GM23248 (cell line): ENCODE measurements at regions not wholly inside any gene's neighbourhood (a gene's known extent, or its start where the extent isn't known, plus 50 kb on each side); places are given as distances from the start of the nearest gene placed in this dataset.
A peak's percentile ranks its signal among the peaks of the same experiment; 100 is the strongest.

Experiments used
- DNase-seq: peaks from one replicate; pipeline ENCODE4 v3.0.0-alpha.2; 2015
- H2AFZ ChIP-seq: fragments of 200-600 bp; sonication (generic); 2 replicates; pipeline ENCODE4 v1.6.1; 2016; ENCODE audit warnings: antibody characterized with exemption
- H3F3A ChIP-seq: fragments of 200-600 bp; sonication (generic); 2 replicates; pipeline ENCODE4 v1.6.1; 2016; ENCODE audit warnings: mild to moderate bottlenecking, antibody characterized with exemption, mixed run types; ENCODE audit not compliant: insufficient read depth
- H3K27ac ChIP-seq: fragments of 200-600 bp; sonication (generic); 2 replicates; pipeline ENCODE4 v1.5.1; 2016; ENCODE audit warnings: mild to moderate bottlenecking
- H3K27me3 ChIP-seq: fragments of 200-600 bp; sonication (generic); replicated peaks from 2 replicates; pipeline ENCODE4 v1.6.1; 2016; ENCODE audit warnings: mild to moderate bottlenecking; ENCODE audit not compliant: insufficient read depth
- H3K36me3 ChIP-seq: fragments of 200-600 bp; sonication (generic); 2 replicates; pipeline ENCODE4 v1.6.1; 2016; ENCODE audit warnings: low read depth, mild to moderate bottlenecking
- H3K4me1 ChIP-seq: fragments of 200-600 bp; sonication (generic); 2 replicates; pipeline ENCODE4 v1.6.1; 2016; ENCODE audit warnings: mild to moderate bottlenecking; ENCODE audit not compliant: insufficient read depth
- H3K4me2 ChIP-seq: fragments of 200-600 bp; sonication (generic); one replicate; pipeline ENCODE4 v1.6.1; 2016; ENCODE audit warnings: mild to moderate bottlenecking; ENCODE audit not compliant: unreplicated experiment
- H3K4me3 ChIP-seq: fragments of 200-600 bp; sonication (generic); 2 replicates; pipeline ENCODE4 v1.5.1; 2016; ENCODE audit warnings: mild to moderate bottlenecking
- H3K79me2 ChIP-seq: fragments of 200-600 bp; sonication (generic); 2 replicates; pipeline ENCODE4 v1.6.1; 2016; ENCODE audit warnings: mild to moderate bottlenecking; ENCODE audit not compliant: insufficient read depth
- H3K9ac ChIP-seq: fragments of 200-600 bp; sonication (generic); 2 replicates; pipeline ENCODE4 v1.6.1; 2016; ENCODE audit warnings: mild to moderate bottlenecking
- H3K9me2 ChIP-seq: fragments of 200-600 bp; sonication (generic); 2 replicates; pipeline ENCODE4 v1.6.1; 2016; ENCODE audit warnings: mixed run types, mild to moderate bottlenecking, moderate library complexity; ENCODE audit not compliant: insufficient read depth
- H3K9me3 ChIP-seq: fragments of 200-600 bp; sonication (generic); one replicate; pipeline ENCODE4 v1.6.1; 2017; ENCODE audit warnings: low read depth
- H4K20me1 ChIP-seq: fragments of 200-600 bp; sonication (generic); 2 replicates; pipeline ENCODE4 v1.6.0; 2016; ENCODE audit not compliant: insufficient read depth
- EZH2 ChIP-seq: fragments of 200-600 bp; sonication (generic); IDR thresholded peaks from 2 replicates; pipeline ENCODE4 v1.6.1; 2018; ENCODE audit warnings: antibody characterized with exemption, mild to moderate bottlenecking; ENCODE audit not compliant: insufficient read depth, poor library complexity, severe bottlenecking
- EZH2phosphoT487 ChIP-seq: fragments of 200-600 bp; sonication (generic); IDR thresholded peaks from 2 replicates; pipeline ENCODE4 v1.6.1; 2018; ENCODE audit warnings: antibody characterized with exemption, moderate library complexity, mild to moderate bottlenecking, low read depth; ENCODE audit not compliant: insufficient read depth
- WGBS, 2 experiments: methylation state at CpG; one replicate each; pipeline ENCODE4 v1.1.6; 2015 to 2017; ENCODE audit warnings: low lambda C conversion rate in 2 of 2, low coverage in 1 of 2; ENCODE audit errors: missing lambda C conversion rate in 2 of 2; 5-methylcytosine and 5-hydroxymethylcytosine counted together
- in situ Hi-C: fragments of 300-500 bp; cut with MboI; formaldehyde crosslinking; loops from 2 replicates; pipeline ENCODE4 v1.15.0; 2020

DNA sequence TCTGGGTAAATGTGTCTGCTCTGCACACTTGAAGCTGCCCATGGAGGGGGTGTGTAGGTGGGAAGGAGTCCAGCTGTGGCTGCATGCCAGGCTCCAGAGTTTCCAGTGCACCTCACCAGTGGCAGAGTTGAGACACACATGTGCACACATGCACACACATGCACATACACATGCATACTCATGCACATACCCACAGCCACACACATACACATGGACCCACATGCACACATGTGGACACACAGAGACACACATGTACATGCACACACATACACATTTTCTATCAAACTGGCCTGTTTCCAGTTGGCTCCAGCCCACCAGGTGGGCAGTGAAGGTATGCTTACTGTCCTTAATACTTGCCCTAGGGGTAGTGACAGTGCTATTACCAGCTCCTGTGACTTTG lies 99.7 kb downstream of the RAMP3 start:
- no peak for DNase-seq
- in situ Hi-C loops, result loop anchor here (10.0 kb wide), 1 partner anchor 102 kb away; the partner anchor contains the start of gene RAMP3

DNA sequence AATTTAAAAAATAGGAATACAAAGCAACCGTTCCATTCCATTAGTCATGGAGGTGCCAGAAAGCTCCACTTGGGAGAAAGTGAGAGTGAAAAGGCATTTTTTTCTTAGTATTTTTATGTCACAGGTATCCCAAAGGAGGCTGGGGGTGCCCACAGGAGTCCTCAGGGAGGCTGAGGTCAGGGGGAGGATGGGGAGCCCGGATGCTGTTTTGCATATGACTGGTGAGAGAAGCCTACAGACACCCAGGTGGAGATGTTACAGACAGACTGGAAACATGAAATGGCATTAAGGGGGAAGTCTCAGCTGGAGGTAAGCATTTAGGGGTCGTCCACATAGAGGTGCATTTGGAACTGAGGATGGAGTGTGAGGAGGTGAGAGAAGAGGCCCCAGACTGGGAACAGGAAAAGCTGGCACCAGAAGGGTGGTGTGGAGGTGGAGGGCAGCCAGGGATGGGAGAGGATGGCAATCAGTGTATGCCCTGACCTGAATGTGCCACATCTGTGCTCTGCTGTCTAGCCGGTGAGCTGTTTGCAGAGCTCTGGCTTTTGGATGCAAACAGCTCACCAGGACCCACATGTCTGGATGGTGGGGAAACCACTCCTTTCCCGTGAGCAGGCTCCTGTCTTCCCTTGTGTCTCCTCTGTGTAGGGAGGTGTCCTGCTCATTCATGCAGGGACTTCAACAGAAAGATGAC lies 101.1 kb downstream of the RAMP3 start:
- no peaks in the 10 kb centered on the region for H3K36me3 ChIP-seq
- H3K27ac ChIP-seq, result no peak overlapping the region
- H3K9ac ChIP-seq, result no peak overlapping the region
- TF ChIP-seq EZH2 (no peak), EZH2phosphoT487 (no peak)
- H3K79me2 ChIP-seq, result no peaks in the 10 kb centered on the region
- H4K20me1 ChIP-seq, result no peaks in the 10 kb centered on the region
- no peak for DNase-seq
- in situ Hi-C loops, result loop anchor here (10.0 kb wide), 1 partner anchor 104 kb away; the partner anchor contains the start of gene RAMP3
- H3K4me2 ChIP-seq, result no peak overlapping the region
- no peaks in the 10 kb centered on the region for H3K4me1 ChIP-seq
- no peaks in the 10 kb centered on the region for H3K9me2 ChIP-seq
- H3K4me3 ChIP-seq, result no peak overlapping the region
- no peaks in the 10 kb centered on the region for H3F3A ChIP-seq
- no peak overlapping the region for H2AFZ ChIP-seq
- 48 to 57% methylated on average over 5 of the region's 5 CpGs for WGBS, 2 experiments
- H3K9me3 ChIP-seq, result no peaks in the 10 kb centered on the region
- H3K27me3 ChIP-seq, result peaks cover 24% of the 10 kb centered on the region

More for the DNA sequence above, 99.7 kb downstream of the RAMP3 start:
- Histone ChIP-seq H3K79me2 (no peaks in the 10 kb centered on the region), H2AFZ (no peak overlapping the region), H3K27me3 (peaks cover 27% of the 10 kb centered on the region), H3K4me3 (no peak overlapping the region), H3K9ac (no peak overlapping the region), H3K36me3 (no peaks in the 10 kb centered on the region), H3K27ac (no peak overlapping the region), H3K9me3 (no peaks in the 10 kb centered on the region), H3K4me1 (no peaks in the 10 kb centered on the region), H3K9me2 (no peaks in the 10 kb centered on the region), H3K4me2 (no peak overlapping the region), H3F3A (no peaks in the 10 kb centered on the region), H4K20me1 (no peaks in the 10 kb centered on the region)
- no peak for TF ChIP-seq EZH2phosphoT487
- no peak for TF ChIP-seq EZH2

DNA sequence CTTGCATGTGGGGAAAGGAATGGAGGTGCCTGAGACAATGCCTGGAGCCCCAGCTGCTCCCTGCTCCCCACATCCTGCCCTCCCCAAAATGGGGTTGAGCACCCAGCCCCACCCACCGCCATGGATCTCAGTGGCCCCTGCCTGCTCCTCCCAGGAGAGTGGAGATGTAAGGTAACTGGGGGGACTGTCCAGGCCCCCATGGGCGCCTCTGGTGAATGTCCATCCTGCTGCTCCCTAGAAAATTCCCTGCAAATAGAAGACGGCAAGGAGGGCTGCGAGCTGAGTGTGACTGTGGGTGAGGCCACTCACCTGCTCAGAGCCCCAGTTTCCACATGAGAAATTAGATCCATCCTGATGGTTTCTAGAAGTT lies 101.6 kb downstream of the RAMP3 start:
- H3K4me1 ChIP-seq, result no peaks in the 10 kb centered on the region

DNA sequence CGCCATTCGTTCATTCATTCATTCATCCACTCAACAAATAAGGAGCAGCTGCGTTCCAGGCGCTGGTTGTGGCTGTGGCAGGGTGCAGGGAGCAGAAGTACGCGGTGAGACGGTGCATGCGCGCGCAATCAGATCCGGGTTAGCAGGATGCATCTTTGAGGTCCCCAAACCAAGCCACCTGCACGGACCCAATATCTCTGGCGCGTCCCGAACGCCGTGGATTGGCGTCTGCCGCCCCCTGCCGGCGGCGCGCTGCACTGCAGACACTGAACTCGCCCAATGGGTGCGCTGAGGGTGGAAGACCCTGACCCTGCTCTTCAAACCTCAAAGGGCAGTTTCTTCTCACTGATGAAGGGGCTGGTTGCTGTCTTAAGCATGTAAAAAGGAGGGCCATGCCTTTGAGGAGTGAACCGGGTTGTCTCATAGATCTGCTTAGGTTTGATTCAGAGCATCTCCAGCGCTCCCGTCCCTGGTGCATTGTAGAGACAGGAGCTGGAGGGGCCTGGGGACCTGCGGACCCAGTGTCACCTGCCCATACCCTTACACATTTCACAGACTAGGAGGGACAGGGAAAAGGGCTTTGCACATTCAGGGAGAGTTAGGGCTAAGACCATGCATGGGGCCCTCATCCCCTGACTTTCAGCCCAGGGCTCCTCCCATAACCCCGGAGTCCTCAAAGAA lies 102.5 kb downstream of the RAMP3 start:
- in situ Hi-C loops, result loop anchor here (10.0 kb wide), 2 partner anchors 55 to 105 kb away; partner anchors contain the start of gene RAMP3
- Histone ChIP-seq H3F3A (no peaks in the 10 kb centered on the region), H3K27me3 (peaks cover 17% of the 10 kb centered on the region), H3K9me3 (no peaks in the 10 kb centered on the region), H3K9ac (no peak overlapping the region), H4K20me1 (no peaks in the 10 kb centered on the region), H3K4me3 (no peak overlapping the region), H3K27ac (no peak overlapping the region), H3K4me2 (no peak overlapping the region), H3K79me2 (no peaks in the 10 kb centered on the region), H3K9me2 (no peaks in the 10 kb centered on the region), H3K4me1 (no peaks in the 10 kb centered on the region), H2AFZ (no peak overlapping the region), H3K36me3 (no peaks in the 10 kb centered on the region)
- peak; percentile 53 for DNase-seq
- WGBS, 2 experiments, result 23 to 24% methylated on average over 30 of the region's 30 CpGs
- TF ChIP-seq EZH2phosphoT487 (no peak), EZH2 (no peak)

More for the DNA sequence above, 101.6 kb downstream of the RAMP3 start:
- Histone ChIP-seq H3K27ac (no peak overlapping the region), H3F3A (no peaks in the 10 kb centered on the region), H3K27me3 (peaks cover 26% of the 10 kb centered on the region), H3K4me2 (no peak overlapping the region), H3K9ac (no peak overlapping the region), H3K4me3 (no peak overlapping the region), H3K9me2 (no peaks in the 10 kb centered on the region), H2AFZ (no peak overlapping the region), H3K9me3 (no peaks in the 10 kb centered on the region), H4K20me1 (no peaks in the 10 kb centered on the region), H3K36me3 (no peaks in the 10 kb centered on the region), H3K79me2 (no peaks in the 10 kb centered on the region)
- in situ Hi-C loops, result loop anchor here (10.0 kb wide), 1 partner anchor 104 kb away; the partner anchor contains the start of gene RAMP3
- TF ChIP-seq EZH2 (no peak), EZH2phosphoT487 (no peak)
- no peak for DNase-seq
- 69 to 74% methylated on average over 4 of the region's 4 CpGs for WGBS, 2 experiments
